ENCODE measurements at regions not wholly inside any gene's neighbourhood (a gene's known extent, or its start where the extent isn't known, plus 50 kb on each side); places are given as distances from the start of the nearest gene placed in this dataset.

- H3K4me3 ChIP-seq (ENCODE audit: insufficient read depth, low read depth, low read length): no peak overlapping the region
- H4K20me1 ChIP-seq (ENCODE audit: insufficient read depth, low read length): no peaks in the 10 kb centered on the region
- H3K36me3 ChIP-seq (ENCODE audit: insufficient read depth, low read length): no peaks in the 10 kb centered on the region
- no peaks in the 10 kb centered on the region for H3K9me3 Mint-ChIP-seq (ENCODE audit: unreplicated experiment)
- no peaks in the 10 kb centered on the region for H3K36me3 Mint-ChIP-seq (ENCODE audit: low read depth, unreplicated experiment)
- H3K9me3 ChIP-seq (ENCODE audit: insufficient read depth, low read depth, low read length): peaks cover 2% of the 10 kb centered on the region
- H3K27me3 ChIP-seq (ENCODE audit: insufficient read depth, low read length): no peaks in the 10 kb centered on the region
- H3K27me3 Mint-ChIP-seq (ENCODE audit: low read depth, unreplicated experiment): no peaks in the 10 kb centered on the region
- H2AFZ ChIP-seq (ENCODE audit: low read depth, low read length): no peak overlapping the region
- no peak overlapping the region for H3K27ac Mint-ChIP-seq (ENCODE audit: unreplicated experiment)
- H3K4me1 ChIP-seq (ENCODE audit: insufficient read depth, low read length): no peaks in the 10 kb centered on the region
- no peak overlapping the region for H3K9ac ChIP-seq (ENCODE audit: low read length)
- H3K4me3 Mint-ChIP-seq (ENCODE audit: unreplicated experiment): no peak overlapping the region
- H3K4me1 Mint-ChIP-seq (ENCODE audit: low read depth, unreplicated experiment): no peaks in the 10 kb centered on the region
- H3K79me2 ChIP-seq (ENCODE audit: insufficient read depth, low read length): no peaks in the 10 kb centered on the region
- no peak for FAIRE-seq
- TF ChIP-seq CTCF (IDR thresholded peaks at IDR 0.05; ENCODE audit: insufficient read depth, low read depth, low read length): no peak
- TF ChIP-seq EZH2 (IDR thresholded peaks at IDR 0.05; ENCODE audit: insufficient read depth, low read length): no peak
- H3K4me2 ChIP-seq (ENCODE audit: low read length): no peak overlapping the region
- no peak overlapping the region for H3K27ac ChIP-seq (ENCODE audit: low read depth, low read length)
- no peak for DNase-seq (ENCODE audit: low read depth)
Observed at GRCh38 chr7:49279891-49280290, 355.5 kb downstream of the CDC14C start.

- no peaks in the 10 kb centered on the region for H3K4me1 Mint-ChIP-seq (ENCODE audit: low read depth, unreplicated experiment)
- no peaks in the 10 kb centered on the region for H3K36me3 ChIP-seq (ENCODE audit: insufficient read depth, low read length)
- H3K27ac Mint-ChIP-seq (ENCODE audit: unreplicated experiment): no peak overlapping the region
- H3K9ac ChIP-seq (ENCODE audit: low read length): no peak overlapping the region
- H3K36me3 Mint-ChIP-seq (ENCODE audit: low read depth, unreplicated experiment): no peaks in the 10 kb centered on the region
- H3K4me1 ChIP-seq (ENCODE audit: insufficient read depth, low read length): no peaks in the 10 kb centered on the region
- no peak overlapping the region for H2AFZ ChIP-seq (ENCODE audit: low read depth, low read length)
- no peak overlapping the region for H3K27ac ChIP-seq (ENCODE audit: low read depth, low read length)
- no peaks in the 10 kb centered on the region for H4K20me1 ChIP-seq (ENCODE audit: insufficient read depth, low read length)
- H3K9me3 Mint-ChIP-seq (ENCODE audit: unreplicated experiment): no peaks in the 10 kb centered on the region
- no peaks in the 10 kb centered on the region for H3K27me3 Mint-ChIP-seq (ENCODE audit: low read depth, unreplicated experiment)
- FAIRE-seq (no peak), DNase-seq (ENCODE audit: low read depth) (no peak)
- H3K4me2 ChIP-seq (ENCODE audit: low read length): no peak overlapping the region
- H3K79me2 ChIP-seq (ENCODE audit: insufficient read depth, low read length): no peaks in the 10 kb centered on the region
- H3K4me3 ChIP-seq (ENCODE audit: insufficient read depth, low read depth, low read length): no peak overlapping the region
- no peak overlapping the region for H3K4me3 Mint-ChIP-seq (ENCODE audit: unreplicated experiment)
- no peaks in the 10 kb centered on the region for H3K9me3 ChIP-seq (ENCODE audit: insufficient read depth, low read depth, low read length)
- H3K27me3 ChIP-seq (ENCODE audit: insufficient read depth, low read length): no peaks in the 10 kb centered on the region
- TF ChIP-seq CTCF (IDR thresholded peaks at IDR 0.05; ENCODE audit: insufficient read depth, low read depth, low read length) (no peak), EZH2 (IDR thresholded peaks at IDR 0.05; ENCODE audit: insufficient read depth, low read length) (no peak)
Observed at GRCh38 chr7:49287653-49288052, 363.3 kb downstream of the CDC14C start.

- H3K4me1 Mint-ChIP-seq (ENCODE audit: low read depth, unreplicated experiment): peaks cover 12% of the 10 kb centered on the region
- no peak overlapping the region for H3K4me3 Mint-ChIP-seq (ENCODE audit: unreplicated experiment)
- H3K36me3 Mint-ChIP-seq (ENCODE audit: low read depth, unreplicated experiment): no peaks in the 10 kb centered on the region
- Histone ChIP-seq H4K20me1 (ENCODE audit: insufficient read depth, low read length) (no peaks in the 10 kb centered on the region), H3K27ac (ENCODE audit: low read depth, low read length) (peak overlapping the region; percentile 10), H3K4me3 (ENCODE audit: insufficient read depth, low read depth, low read length) (no peak overlapping the region), H3K9me3 (ENCODE audit: insufficient read depth, low read depth, low read length) (no peaks in the 10 kb centered on the region), H2AFZ (ENCODE audit: low read depth, low read length) (no peak overlapping the region), H3K27me3 (ENCODE audit: insufficient read depth, low read length) (no peaks in the 10 kb centered on the region), H3K79me2 (ENCODE audit: insufficient read depth, low read length) (no peaks in the 10 kb centered on the region), H3K4me1 (ENCODE audit: insufficient read depth, low read length) (no peaks in the 10 kb centered on the region), H3K36me3 (ENCODE audit: insufficient read depth, low read length) (no peaks in the 10 kb centered on the region), H3K9ac (ENCODE audit: low read length) (no peak overlapping the region), H3K4me2 (ENCODE audit: low read length) (no peak overlapping the region)
- DNase-seq (ENCODE audit: low read depth): peak; percentile 72
- TF ChIP-seq CTCF (IDR thresholded peaks at IDR 0.05; ENCODE audit: insufficient read depth, low read depth, low read length) (no peak), EZH2 (IDR thresholded peaks at IDR 0.05; ENCODE audit: insufficient read depth, low read length) (no peak)
- no peaks in the 10 kb centered on the region for H3K9me3 Mint-ChIP-seq (ENCODE audit: unreplicated experiment)
- no peak for FAIRE-seq
- no peaks in the 10 kb centered on the region for H3K27me3 Mint-ChIP-seq (ENCODE audit: low read depth, unreplicated experiment)
- peak overlapping the region; percentile 93 for H3K27ac Mint-ChIP-seq (ENCODE audit: unreplicated experiment)
Observed at GRCh38 chr7:49294611-49295010, 370.3 kb downstream of the CDC14C start.

Measured in astrocyte (in vitro differentiated cells and primary cell).